CD14-positive monocyte (primary cell): ENCODE measurements at regions not wholly inside any gene's neighbourhood (a gene's known extent, or its start where the extent isn't known, plus 50 kb on each side); places are given as distances from the start of the nearest gene placed in this dataset.

Source experiments
- DNase-seq, 3 donors: peaks; one replicate each; pipeline ENCODE4 v3.0.0-alpha.2; 2011 to 2022
- H2AFZ ChIP-seq: 2 replicates; pipeline ENCODE4 v1.6.0; 2012; ENCODE audit warnings: mild to moderate bottlenecking, low read depth, low read length, inconsistent platforms; ENCODE audit not compliant: insufficient read depth, poor library complexity, severe bottlenecking
- H3K27ac ChIP-seq, 2 donors: 1 replicate in 1 of 2; 2 replicates in 1 of 2; pipeline ENCODE4 v1.5.1; 2012 to 2013; ENCODE audit warnings: low read length in 2 of 2, control low read depth in 1 of 2, inconsistent platforms in 1 of 2, low read depth in 1 of 2, mild to moderate bottlenecking in 1 of 2
- H3K27me3 ChIP-seq, 2 donors: one replicate each; pipeline versions ENCODE4 v1.6.0 to v1.6.1; 2011 to 2013; ENCODE audit warnings: low read length in 2 of 2; ENCODE audit not compliant: control insufficient read depth in 2 of 2, insufficient read depth in 2 of 2
- H3K36me3 ChIP-seq, 2 donors: replicated peaks in 1 of 2; 1 replicate in 1 of 2; 2 replicates in 1 of 2; pipeline versions ENCODE4 v1.5.1 to v1.6.1; 2012 to 2013; ENCODE audit warnings: low read length in 2 of 2, control low read depth in 1 of 2, inconsistent platforms in 1 of 2, mild to moderate bottlenecking in 1 of 2; ENCODE audit not compliant: insufficient read depth in 2 of 2, control insufficient read depth in 1 of 2
- H3K4me1 ChIP-seq, 2 donors: 1 replicate in 1 of 2; 2 replicates in 1 of 2; pipeline versions ENCODE4 v1.5.1 to v1.6.1; 2012 to 2013; ENCODE audit warnings: low read length in 2 of 2, control low read depth in 1 of 2, inconsistent platforms in 1 of 2, mild to moderate bottlenecking in 1 of 2, moderate library complexity in 1 of 2; ENCODE audit not compliant: insufficient read depth in 2 of 2, control insufficient read depth in 1 of 2
- H3K4me2 ChIP-seq: replicated peaks from 2 replicates; pipeline ENCODE3; 2012; ENCODE audit warnings: low read length, moderate library complexity, mild to moderate bottlenecking; ENCODE audit not compliant: poor library complexity, severe bottlenecking; ENCODE audit errors: extremely low read depth
- H3K4me3 ChIP-seq, 3 experiments: fragments of 200-600 bp in 1 of 3; sonication (generic) in 1 of 3; replicated peaks in 1 of 3; 1 replicate in 2 of 3; 2 replicates in 1 of 3; pipeline ENCODE4 v1.5.1; 2011 to 2013; ENCODE audit warnings: low read length in 3 of 3, mild to moderate bottlenecking in 3 of 3, control low read depth in 2 of 3, low read depth in 2 of 3, inconsistent platforms in 1 of 3, moderate library complexity in 1 of 3
- H3K79me2 ChIP-seq: 2 replicates; pipeline ENCODE4 v1.6.0; 2012; ENCODE audit warnings: mild to moderate bottlenecking, control low read depth, inconsistent platforms, low read length, moderate library complexity; ENCODE audit not compliant: insufficient read depth
- H3K9ac ChIP-seq: 2 replicates; pipeline ENCODE4 v1.6.0; 2017; ENCODE audit warnings: low read length, mild to moderate bottlenecking; ENCODE audit not compliant: insufficient read depth, poor library complexity, severe bottlenecking
- H3K9me3 ChIP-seq, 2 donors: replicated peaks in 1 of 2; 1 replicate in 1 of 2; 2 replicates in 1 of 2; pipeline versions ENCODE4 v1.5.1 to v1.6.1; 2012 to 2013; ENCODE audit warnings: low read length in 2 of 2, control low read depth in 1 of 2; ENCODE audit not compliant: control insufficient read depth in 1 of 2, insufficient read depth in 1 of 2
- H4K20me1 ChIP-seq: 2 replicates; pipeline ENCODE4 v1.6.0; 2012; ENCODE audit warnings: mild to moderate bottlenecking, low read length, control low read depth, moderate library complexity; ENCODE audit not compliant: insufficient read depth
- H3K27ac Mint-ChIP-seq, 7 donors: one replicate each; pipeline ENCODE4 v1.8.0; 2020; ENCODE audit warnings: mild to moderate bottlenecking in 7 of 7, mixed read lengths in 7 of 7, moderate library complexity in 6 of 7, inconsistent platforms in 2 of 7
- H3K27me3 Mint-ChIP-seq, 3 donors: one replicate each; pipeline ENCODE4 v1.8.0; 2021 to 2022; ENCODE audit warnings: low read depth in 3 of 3, mild to moderate bottlenecking in 3 of 3, mixed read lengths in 3 of 3, moderate library complexity in 3 of 3, inconsistent platforms in 1 of 3
- H3K36me3 Mint-ChIP-seq, 2 donors: one replicate each; pipeline ENCODE4 v1.8.0; 2020; ENCODE audit warnings: mixed read lengths in 2 of 2, inconsistent platforms in 1 of 2, mild to moderate bottlenecking in 1 of 2
- H3K4me1 Mint-ChIP-seq: one replicate; pipeline ENCODE4 v1.8.0; 2020; ENCODE audit warnings: mild to moderate bottlenecking, mixed read lengths
- H3K4me3 Mint-ChIP-seq, 2 donors: one replicate each; pipeline ENCODE4 v1.8.0; 2020; ENCODE audit warnings: mild to moderate bottlenecking in 2 of 2, mixed read lengths in 2 of 2, moderate library complexity in 1 of 2
- H3K9me3 Mint-ChIP-seq, 7 donors: one replicate each; pipeline ENCODE4 v1.8.0; 2020 to 2022; ENCODE audit warnings: mixed read lengths in 7 of 7, mild to moderate bottlenecking in 6 of 7, moderate library complexity in 6 of 7, inconsistent platforms in 2 of 7
- CTCF ChIP-seq: fragments of 200-600 bp; IDR thresholded peaks from one replicate; pipeline ENCODE4 v1.8.0; 2022; ENCODE audit warnings: antibody characterized with exemption, mild to moderate bottlenecking
- WGBS: methylation state at CpG from one replicate; pipeline ENCODE4 v1.1.5; 2013; ENCODE audit warnings: missing lambda C conversion rate; ENCODE audit not compliant: insufficient coverage; 5-methylcytosine and 5-hydroxymethylcytosine counted together
- intact Hi-C, 2 donors: fragments of 100-400 bp; cut with micrococcal nuclease; formaldehyde crosslinking; loops; one replicate each; pipeline versions ENCODE4 v1.15.0 to v1.15.1; 2023

- TF ChIP-seq CTCF: no peak
- Histone ChIP-seq H3K9me3 (peaks cover 0 to 11% of the 10 kb centered on the region in 2 donors), H3K27ac (no peak overlapping the region), H4K20me1 (no peaks in the 10 kb centered on the region), H3K27me3 (no peaks in the 10 kb centered on the region), H3K4me3 (no peak overlapping the region), H3K79me2 (no peaks in the 10 kb centered on the region), H3K4me1 (no peaks in the 10 kb centered on the region), H3K4me2 (no peak overlapping the region), H3K36me3 (no peaks in the 10 kb centered on the region), H3K9ac (no peak overlapping the region), H2AFZ (no peak overlapping the region)
- Mint-ChIP-seq H3K9me3 (peaks cover 0 to 16% (median 5%) of the 10 kb centered on the region in 7 donors), H3K4me1 (no peaks in the 10 kb centered on the region), H3K27ac (no peak overlapping the region), H3K27me3 (no peaks in the 10 kb centered on the region), H3K4me3 (no peak overlapping the region), H3K36me3 (no peaks in the 10 kb centered on the region)
- intact Hi-C loops: no loop called here
- DNase-seq: no peak
- 91% methylated on average over 4 of the region's 8 CpGs for WGBS
Observed at GRCh38 chr5:58156973-58157701, 302.7 kb downstream of the PLK2 start.

- H3K9ac ChIP-seq: no peak overlapping the region
- H2AFZ ChIP-seq: no peak overlapping the region
- peaks cover 0 to 4% of the 10 kb centered on the region in 2 donors for H3K9me3 ChIP-seq
- H3K27ac ChIP-seq: no peak overlapping the region
- H3K4me3 Mint-ChIP-seq: no peak overlapping the region
- peaks cover 0 to 10% (median 2%) of the 10 kb centered on the region in 7 donors for H3K9me3 Mint-ChIP-seq
- no peaks in the 10 kb centered on the region for H3K27me3 ChIP-seq
- no peak for DNase-seq
- no peaks in the 10 kb centered on the region for H3K4me1 Mint-ChIP-seq
- H3K36me3 ChIP-seq: no peaks in the 10 kb centered on the region
- H3K4me3 ChIP-seq: no peak overlapping the region
- TF ChIP-seq CTCF: no peak
- intact Hi-C loops: no loop called here
- 100% methylated on average over 3 of the region's 6 CpGs for WGBS
- H3K36me3 Mint-ChIP-seq: no peaks in the 10 kb centered on the region
- H3K27me3 Mint-ChIP-seq: no peaks in the 10 kb centered on the region
- no peaks in the 10 kb centered on the region for H4K20me1 ChIP-seq
- H3K79me2 ChIP-seq: no peaks in the 10 kb centered on the region
- no peak overlapping the region for H3K4me2 ChIP-seq
- H3K4me1 ChIP-seq: no peaks in the 10 kb centered on the region
- H3K27ac Mint-ChIP-seq: no peak overlapping the region
Observed at GRCh38 chr5:58156361-58156760, 303.5 kb downstream of the PLK2 start.
